ENCODE measurements at regions not wholly inside any gene's neighbourhood (a gene's known extent, or its start where the extent isn't known, plus 50 kb on each side); places are given as distances from the start of the nearest gene placed in this dataset.

DNA sequence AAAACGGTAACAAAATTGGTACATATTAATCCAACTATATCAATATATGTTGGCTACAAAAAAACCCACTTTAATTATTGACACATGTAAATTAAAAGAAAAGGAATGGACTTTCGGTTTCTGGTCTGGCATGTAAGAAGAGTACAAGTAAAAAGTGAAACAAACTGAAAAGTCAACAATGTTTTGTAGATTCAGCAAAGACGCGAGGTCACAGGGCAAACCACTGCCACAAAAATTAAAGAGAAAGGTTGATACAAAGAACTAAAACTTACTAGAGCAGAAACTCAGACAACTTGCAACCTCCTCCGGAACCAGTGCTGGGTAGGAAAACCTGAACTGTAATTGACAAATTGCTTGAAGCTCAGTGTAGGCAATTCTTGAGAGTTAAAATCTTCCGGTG lies 110.6 kb upstream of the ARPP21 start:
- Histone ChIP-seq H2AFZ (ENCODE audit: low read depth, low read length) (no peak overlapping the region), H3K4me2 (ENCODE audit: low read length) (no peak overlapping the region)
- no peak for TF ChIP-seq EZH2phosphoT487 (IDR thresholded peaks at IDR 0.05; ENCODE audit: low read depth)
- TF ChIP-seq, protein P1, sequence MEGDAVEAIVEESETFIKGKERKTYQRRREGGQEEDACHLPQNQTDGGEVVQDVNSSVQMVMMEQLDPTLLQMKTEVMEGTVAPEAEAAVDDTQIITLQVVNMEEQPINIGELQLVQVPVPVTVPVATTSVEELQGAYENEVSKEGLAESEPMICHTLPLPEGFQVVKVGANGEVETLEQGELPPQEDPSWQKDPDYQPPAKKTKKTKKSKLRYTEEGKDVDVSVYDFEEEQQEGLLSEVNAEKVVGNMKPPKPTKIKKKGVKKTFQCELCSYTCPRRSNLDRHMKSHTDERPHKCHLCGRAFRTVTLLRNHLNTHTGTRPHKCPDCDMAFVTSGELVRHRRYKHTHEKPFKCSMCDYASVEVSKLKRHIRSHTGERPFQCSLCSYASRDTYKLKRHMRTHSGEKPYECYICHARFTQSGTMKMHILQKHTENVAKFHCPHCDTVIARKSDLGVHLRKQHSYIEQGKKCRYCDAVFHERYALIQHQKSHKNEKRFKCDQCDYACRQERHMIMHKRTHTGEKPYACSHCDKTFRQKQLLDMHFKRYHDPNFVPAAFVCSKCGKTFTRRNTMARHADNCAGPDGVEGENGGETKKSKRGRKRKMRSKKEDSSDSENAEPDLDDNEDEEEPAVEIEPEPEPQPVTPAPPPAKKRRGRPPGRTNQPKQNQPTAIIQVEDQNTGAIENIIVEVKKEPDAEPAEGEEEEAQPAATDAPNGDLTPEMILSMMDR (IDR thresholded peaks at IDR 0.05; ENCODE audit: low read depth, low read length) = no peak

DNA sequence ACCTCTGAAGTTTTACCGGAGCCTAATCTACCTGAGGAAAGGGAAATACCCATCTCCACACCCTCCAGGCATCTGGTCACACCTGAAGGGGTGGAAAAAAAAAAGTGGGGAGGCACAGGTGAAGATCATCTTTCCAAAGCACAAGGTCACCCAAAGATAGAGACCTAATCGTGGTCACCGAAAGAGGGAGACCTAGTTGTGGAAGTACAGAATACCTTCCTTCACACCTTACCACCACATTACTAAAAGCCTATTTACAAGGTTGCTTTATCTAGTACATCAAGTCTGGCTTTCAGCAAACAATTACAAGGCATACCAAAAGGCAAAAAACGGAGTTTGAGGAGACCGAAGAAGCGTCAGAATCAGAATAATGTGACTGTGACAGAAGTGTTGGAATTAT lies 110.0 kb upstream of the ARPP21 start:
- H3K27me3 ChIP-seq (ENCODE audit: low read depth, low read length) = no peaks in the 10 kb centered on the region
- no peaks in the 10 kb centered on the region for H3K4me1 ChIP-seq (ENCODE audit: low read length)
- no peak overlapping the region for H3K4me3 ChIP-seq (ENCODE audit: low read length)
- H3K4me2 ChIP-seq (ENCODE audit: low read length) = no peak overlapping the region
- no peak overlapping the region for H3K27ac ChIP-seq (ENCODE audit: low read length)
- H3K9ac ChIP-seq (ENCODE audit: low read length) = no peak overlapping the region
- H3K9me3 ChIP-seq (ENCODE audit: insufficient read depth, low read length) = no peaks in the 10 kb centered on the region
- TF ChIP-seq EZH2phosphoT487 (IDR thresholded peaks at IDR 0.05; ENCODE audit: low read depth) = no peak
- TF ChIP-seq, protein P1 (IDR thresholded peaks at IDR 0.05; ENCODE audit: low read depth, low read length) = no peak
- H3K36me3 ChIP-seq (replicated peaks; ENCODE audit: low read depth, low read length) = no peaks in the 10 kb centered on the region
- no peak overlapping the region for H2AFZ ChIP-seq (ENCODE audit: low read depth, low read length)
- H4K20me1 ChIP-seq (ENCODE audit: insufficient read depth, low read length) = no peaks in the 10 kb centered on the region
- no peaks in the 10 kb centered on the region for H3K79me2 ChIP-seq (ENCODE audit: low read length)

More for the DNA sequence above, 110.6 kb upstream of the ARPP21 start:
- Histone ChIP-seq H4K20me1 (ENCODE audit: insufficient read depth, low read length) (no peaks in the 10 kb centered on the region), H3K27ac (ENCODE audit: low read length) (no peak overlapping the region), H3K4me1 (ENCODE audit: low read length) (no peaks in the 10 kb centered on the region), H3K9ac (ENCODE audit: low read length) (no peak overlapping the region), H3K79me2 (ENCODE audit: low read length) (no peaks in the 10 kb centered on the region), H3K4me3 (ENCODE audit: low read length) (no peak overlapping the region), H3K36me3 (replicated peaks; ENCODE audit: low read depth, low read length) (no peaks in the 10 kb centered on the region), H3K27me3 (ENCODE audit: low read depth, low read length) (no peaks in the 10 kb centered on the region), H3K9me3 (ENCODE audit: insufficient read depth, low read length) (no peaks in the 10 kb centered on the region)

DNA sequence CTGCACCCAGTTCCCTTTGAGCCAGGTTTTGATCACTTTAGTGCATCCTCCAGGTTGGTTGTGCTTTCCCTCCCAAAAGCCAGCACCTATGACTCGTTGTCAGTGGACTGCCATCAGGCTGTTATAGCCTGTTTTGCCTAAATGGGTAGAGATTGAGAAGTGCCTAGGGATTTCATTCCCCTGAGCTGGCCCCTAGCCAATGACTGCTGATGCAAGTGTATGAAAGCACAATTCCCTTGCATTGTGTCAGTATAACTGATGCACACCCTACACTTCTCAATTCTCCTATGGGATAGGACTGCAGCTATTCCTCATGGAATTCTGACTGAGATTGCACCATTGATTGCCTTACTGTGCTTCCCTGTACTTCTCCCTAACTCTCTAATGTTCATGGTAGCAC lies 102.1 kb upstream of the ARPP21 start:
- H3K4me1 ChIP-seq (ENCODE audit: low read length) = no peaks in the 10 kb centered on the region
- H3K4me2 ChIP-seq (ENCODE audit: low read length) = no peak overlapping the region
- no peak overlapping the region for H3K4me3 ChIP-seq (ENCODE audit: low read length)
- H3K36me3 ChIP-seq (replicated peaks; ENCODE audit: low read depth, low read length) = no peaks in the 10 kb centered on the region
- H3K27me3 ChIP-seq (ENCODE audit: low read depth, low read length) = no peaks in the 10 kb centered on the region
- TF ChIP-seq, protein P1 (IDR thresholded peaks at IDR 0.05; ENCODE audit: low read depth, low read length) = no peak
- no peak for TF ChIP-seq EZH2phosphoT487 (IDR thresholded peaks at IDR 0.05; ENCODE audit: low read depth)
- H4K20me1 ChIP-seq (ENCODE audit: insufficient read depth, low read length) = no peaks in the 10 kb centered on the region
- H2AFZ ChIP-seq (ENCODE audit: low read depth, low read length) = no peak overlapping the region
- H3K27ac ChIP-seq (ENCODE audit: low read length) = no peak overlapping the region
- H3K9ac ChIP-seq (ENCODE audit: low read length) = no peak overlapping the region
- H3K79me2 ChIP-seq (ENCODE audit: low read length) = no peaks in the 10 kb centered on the region
- H3K9me3 ChIP-seq (ENCODE audit: insufficient read depth, low read length) = no peaks in the 10 kb centered on the region

DNA sequence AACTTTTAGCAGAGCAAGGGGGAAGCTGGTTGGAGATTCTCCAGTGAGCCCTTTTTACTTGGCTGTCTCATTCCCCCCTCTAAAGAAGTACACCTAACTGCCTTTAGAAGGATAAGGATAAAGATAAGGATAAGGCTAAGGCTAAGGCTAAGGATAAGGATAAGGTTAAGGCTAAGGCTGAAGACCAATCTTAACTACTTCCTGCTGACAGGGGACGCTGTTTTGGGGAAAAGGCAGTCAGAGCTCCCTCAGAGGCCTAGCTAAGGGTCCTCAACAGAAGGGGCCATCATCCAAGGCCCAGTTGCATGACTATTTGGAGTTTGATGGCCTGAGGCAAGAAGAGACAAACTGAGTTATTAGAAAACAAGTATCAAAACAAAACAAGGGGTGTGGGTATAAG lies 94.3 kb upstream of the ARPP21 start:
- Histone ChIP-seq H3K27ac (ENCODE audit: low read length) (no peak overlapping the region), H3K27me3 (ENCODE audit: low read depth, low read length) (no peaks in the 10 kb centered on the region), H3K4me2 (ENCODE audit: low read length) (no peak overlapping the region), H3K79me2 (ENCODE audit: low read length) (no peaks in the 10 kb centered on the region), H3K4me1 (ENCODE audit: low read length) (no peaks in the 10 kb centered on the region), H3K9ac (ENCODE audit: low read length) (no peak overlapping the region), H4K20me1 (ENCODE audit: insufficient read depth, low read length) (no peaks in the 10 kb centered on the region), H3K4me3 (ENCODE audit: low read length) (no peak overlapping the region), H3K36me3 (replicated peaks; ENCODE audit: low read depth, low read length) (no peaks in the 10 kb centered on the region), H2AFZ (ENCODE audit: low read depth, low read length) (no peak overlapping the region), H3K9me3 (ENCODE audit: insufficient read depth, low read length) (no peaks in the 10 kb centered on the region)
- no peak for TF ChIP-seq EZH2phosphoT487 (IDR thresholded peaks at IDR 0.05; ENCODE audit: low read depth)
- TF ChIP-seq, protein P1 (IDR thresholded peaks at IDR 0.05; ENCODE audit: low read depth, low read length) = no peak
